ENCODE measurements at regions not wholly inside any gene's neighbourhood (a gene's known extent, or its start where the extent isn't known, plus 50 kb on each side); places are given as distances from the start of the nearest gene placed in this dataset.
A peak's percentile ranks its signal among the peaks of the same experiment; 100 is the strongest.

- DNase-seq (ENCODE audit: low read depth, low spot score), result no peak
- ChIA-PET POLR2A (no interaction called here), CTCF (interaction anchor here (0.9 to 2.3 kb wide), 4 partner anchors 857 to 894 kb away, joined by 3 to 10 read pairs (median 4); no protein-coding TSS in a partner anchor)
- no peak for TF ChIP-seq CTCF (IDR thresholded peaks at IDR 0.05; ENCODE audit: low read depth, low read length)
- no peak overlapping the region for H3K27ac ChIP-seq (ENCODE audit: low read depth, low read length)
- H3K9me3 ChIP-seq (ENCODE audit: control insufficient read depth, insufficient read depth, low read length), result no peaks in the 10 kb centered on the region
- no peak overlapping the region for H3K4me3 ChIP-seq (ENCODE audit: low read depth, low read length)
- H3K27me3 ChIP-seq (ENCODE audit: control insufficient read depth, insufficient read depth, low read length), result peaks cover 3% of the 10 kb centered on the region
Observed at GRCh38 chr7:42834676-42835075, 77.2 kb downstream of the C7orf25 start.

- POLR2A ChIA-PET, result no interaction called here
Observed at GRCh38 chr7:42833411-42833810, 78.5 kb downstream of the C7orf25 start.

GRCh38 chr7:42832667-42833066 lies 79.2 kb downstream of the C7orf25 start:
- no peak overlapping the region for H3K4me3 ChIP-seq (ENCODE audit: low read depth, low read length)
- H3K27ac ChIP-seq (ENCODE audit: low read depth, low read length), result no peak overlapping the region
- no peak for DNase-seq (ENCODE audit: low read depth, low spot score)
- no peak for TF ChIP-seq CTCF (IDR thresholded peaks at IDR 0.05; ENCODE audit: low read depth, low read length)
- no peaks in the 10 kb centered on the region for H3K9me3 ChIP-seq (ENCODE audit: control insufficient read depth, insufficient read depth, low read length)
- POLR2A ChIA-PET, result no interaction called here
- peaks cover 3% of the 10 kb centered on the region for H3K27me3 ChIP-seq (ENCODE audit: control insufficient read depth, insufficient read depth, low read length)
- CTCF ChIA-PET, result interaction anchor here (0.7 to 4.3 kb wide), 9 partner anchors 9 to 891 kb away, joined by 3 to 30 read pairs (median 5); no protein-coding TSS in a partner anchor

More at GRCh38 chr7:42833411-42833810, 78.5 kb downstream of the C7orf25 start:
- no peak overlapping the region for H3K4me3 ChIP-seq (ENCODE audit: low read depth, low read length)
- no peak for TF ChIP-seq CTCF (IDR thresholded peaks at IDR 0.05; ENCODE audit: low read depth, low read length)
- H3K27ac ChIP-seq (ENCODE audit: low read depth, low read length), result no peak overlapping the region
- CTCF ChIA-PET, result interaction anchor here (2.3 to 4.3 kb wide), 3 partner anchors 890 to 892 kb away, joined by 10 to 30 read pairs (median 21); no protein-coding TSS in a partner anchor
- no peaks in the 10 kb centered on the region for H3K9me3 ChIP-seq (ENCODE audit: control insufficient read depth, insufficient read depth, low read length)
- peaks cover 3% of the 10 kb centered on the region for H3K27me3 ChIP-seq (ENCODE audit: control insufficient read depth, insufficient read depth, low read length)
- DNase-seq (ENCODE audit: low read depth, low spot score), result no peak

GRCh38 chr7:42831718-42832522 lies 80.0 kb downstream of the C7orf25 start:
- no peak for DNase-seq (ENCODE audit: low read depth, low spot score)
- H3K9me3 ChIP-seq (ENCODE audit: control insufficient read depth, insufficient read depth, low read length), result no peaks in the 10 kb centered on the region
- ChIA-PET POLR2A (interaction anchor here (1.0 kb wide), 1 partner anchor 889 kb away, joined by 3 read pairs; no protein-coding TSS in a partner anchor), CTCF (interaction anchor here (0.7 to 4.3 kb wide), 12 partner anchors 9 to 891 kb away, joined by 3 to 30 read pairs (median 4); no protein-coding TSS in a partner anchor)
- no peak overlapping the region for H3K4me3 ChIP-seq (ENCODE audit: low read depth, low read length)
- TF ChIP-seq CTCF (IDR thresholded peaks at IDR 0.05; ENCODE audit: low read depth, low read length), result peak; percentile 75
- peaks cover 3% of the 10 kb centered on the region for H3K27me3 ChIP-seq (ENCODE audit: control insufficient read depth, insufficient read depth, low read length)
- no peak overlapping the region for H3K27ac ChIP-seq (ENCODE audit: low read depth, low read length)
